ENCODE measurements at regions not wholly inside any gene's neighbourhood (a gene's known extent, or its start where the extent isn't known, plus 50 kb on each side); places are given as distances from the start of the nearest gene placed in this dataset.

DNA sequence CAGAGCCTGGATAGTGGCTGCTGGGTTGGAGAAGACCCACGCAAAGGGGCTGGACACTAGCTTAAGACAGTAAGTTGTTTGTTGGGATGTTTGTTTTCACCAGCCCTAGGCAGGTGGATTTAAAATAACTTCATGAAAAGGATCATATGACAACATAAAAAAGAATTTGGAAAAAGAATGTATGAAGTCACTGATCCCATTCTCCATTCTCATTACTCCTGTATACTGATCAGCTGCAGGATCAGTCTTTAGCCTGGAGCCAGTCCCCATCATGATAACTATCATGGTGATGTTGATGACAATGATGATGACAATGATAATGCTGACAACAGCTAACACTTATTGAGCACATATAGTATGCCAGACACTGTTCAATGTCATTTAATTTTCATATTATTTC is 92.1 kb upstream of the IFNE start:
- H3K27ac ChIP-seq, result no peak overlapping the region
- intact Hi-C loops (cut with DNase I; ENCODE audit: low total_unique reads), result no loop called here
- no peaks in the 10 kb centered on the region for H3K36me3 ChIP-seq
- no peak overlapping the region for H3K4me3 ChIP-seq
- H3K27me3 ChIP-seq, result no peaks in the 10 kb centered on the region
- no peaks in the 10 kb centered on the region for H3K9me3 ChIP-seq
- TF ChIP-seq, protein P1, sequence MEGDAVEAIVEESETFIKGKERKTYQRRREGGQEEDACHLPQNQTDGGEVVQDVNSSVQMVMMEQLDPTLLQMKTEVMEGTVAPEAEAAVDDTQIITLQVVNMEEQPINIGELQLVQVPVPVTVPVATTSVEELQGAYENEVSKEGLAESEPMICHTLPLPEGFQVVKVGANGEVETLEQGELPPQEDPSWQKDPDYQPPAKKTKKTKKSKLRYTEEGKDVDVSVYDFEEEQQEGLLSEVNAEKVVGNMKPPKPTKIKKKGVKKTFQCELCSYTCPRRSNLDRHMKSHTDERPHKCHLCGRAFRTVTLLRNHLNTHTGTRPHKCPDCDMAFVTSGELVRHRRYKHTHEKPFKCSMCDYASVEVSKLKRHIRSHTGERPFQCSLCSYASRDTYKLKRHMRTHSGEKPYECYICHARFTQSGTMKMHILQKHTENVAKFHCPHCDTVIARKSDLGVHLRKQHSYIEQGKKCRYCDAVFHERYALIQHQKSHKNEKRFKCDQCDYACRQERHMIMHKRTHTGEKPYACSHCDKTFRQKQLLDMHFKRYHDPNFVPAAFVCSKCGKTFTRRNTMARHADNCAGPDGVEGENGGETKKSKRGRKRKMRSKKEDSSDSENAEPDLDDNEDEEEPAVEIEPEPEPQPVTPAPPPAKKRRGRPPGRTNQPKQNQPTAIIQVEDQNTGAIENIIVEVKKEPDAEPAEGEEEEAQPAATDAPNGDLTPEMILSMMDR (IDR thresholded peaks at IDR 0.05), result no peak
- no peaks in the 10 kb centered on the region for H3K4me1 ChIP-seq
- DNase-seq, result no peak

DNA sequence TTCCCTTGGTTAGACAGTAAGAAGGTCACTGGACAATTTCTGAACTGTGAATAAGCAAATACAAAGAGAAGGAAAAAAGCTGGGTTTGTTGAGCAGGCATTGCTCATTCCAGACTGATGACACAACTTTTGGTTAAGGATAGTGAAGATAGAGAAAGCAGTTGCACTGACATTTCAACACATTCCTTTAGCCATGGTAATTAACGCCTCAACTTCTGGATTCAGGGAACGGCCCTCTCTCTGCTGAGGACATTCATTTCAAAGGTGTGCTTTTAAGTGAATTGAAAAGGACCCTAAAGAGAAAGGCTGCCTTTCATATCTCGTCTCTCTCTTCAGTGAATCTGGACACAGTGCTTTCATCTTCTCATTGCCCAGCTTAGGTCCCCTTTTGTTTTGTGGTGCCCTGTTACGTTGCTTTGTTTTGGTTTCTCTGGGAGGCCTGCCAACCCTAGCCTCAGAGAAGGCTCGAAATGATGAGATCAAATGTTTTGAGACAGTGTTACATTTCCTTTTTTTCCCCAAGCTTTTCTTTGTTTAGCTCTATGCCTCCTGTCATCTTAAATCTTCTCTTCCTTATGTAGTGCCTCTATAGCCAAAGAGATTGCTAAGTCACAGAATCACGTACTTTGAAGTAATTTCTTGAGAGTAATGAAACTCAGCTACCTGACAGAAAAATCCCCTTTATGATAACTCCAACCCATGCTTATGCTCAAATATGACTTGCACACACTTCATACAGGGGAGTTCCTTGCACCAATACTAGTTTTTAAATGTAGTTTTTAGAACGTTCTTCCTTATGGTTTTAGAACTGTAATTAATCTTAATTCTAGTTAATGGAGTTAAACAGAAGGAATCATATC is 94.4 kb upstream of the IFNE start:
- Histone ChIP-seq H3K4me3 (no peak overlapping the region), H3K36me3 (no peaks in the 10 kb centered on the region), H3K9me3 (no peaks in the 10 kb centered on the region), H3K4me1 (no peaks in the 10 kb centered on the region), H3K27ac (no peak overlapping the region), H3K27me3 (no peaks in the 10 kb centered on the region)
- intact Hi-C loops (cut with DNase I; ENCODE audit: low total_unique reads), result no loop called here
- no peak for DNase-seq
- TF ChIP-seq, protein P1 (IDR thresholded peaks at IDR 0.05), result no peak

DNA sequence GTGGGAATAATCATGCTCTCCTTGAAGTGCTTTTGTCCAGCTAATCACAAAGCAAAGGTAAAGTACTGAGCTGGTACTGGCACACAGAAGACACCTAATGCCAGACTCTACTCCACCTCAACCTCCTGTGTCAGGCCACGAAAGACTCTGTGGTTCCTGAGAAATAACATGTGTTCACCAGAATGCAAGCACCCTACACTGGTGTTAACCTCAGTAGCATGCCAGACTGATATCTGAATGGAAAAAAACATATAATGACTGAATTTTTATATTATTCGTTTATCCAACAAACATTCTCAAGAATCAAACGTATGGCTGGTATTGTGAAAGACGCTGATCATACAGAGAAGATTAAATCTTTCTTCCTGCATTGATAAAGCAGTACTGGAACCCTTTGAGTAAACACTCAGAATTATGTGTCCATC is 97.1 kb upstream of the IFNE start:
- H3K27ac ChIP-seq, result no peak overlapping the region
- no peaks in the 10 kb centered on the region for H3K4me1 ChIP-seq
- intact Hi-C loops (cut with DNase I; ENCODE audit: low total_unique reads), result no loop called here
- H3K9me3 ChIP-seq, result no peaks in the 10 kb centered on the region
- DNase-seq, result no peak
- TF ChIP-seq, protein P1 (IDR thresholded peaks at IDR 0.05), result no peak
- H3K36me3 ChIP-seq, result no peaks in the 10 kb centered on the region
- H3K27me3 ChIP-seq, result no peaks in the 10 kb centered on the region
- no peak overlapping the region for H3K4me3 ChIP-seq

DNA sequence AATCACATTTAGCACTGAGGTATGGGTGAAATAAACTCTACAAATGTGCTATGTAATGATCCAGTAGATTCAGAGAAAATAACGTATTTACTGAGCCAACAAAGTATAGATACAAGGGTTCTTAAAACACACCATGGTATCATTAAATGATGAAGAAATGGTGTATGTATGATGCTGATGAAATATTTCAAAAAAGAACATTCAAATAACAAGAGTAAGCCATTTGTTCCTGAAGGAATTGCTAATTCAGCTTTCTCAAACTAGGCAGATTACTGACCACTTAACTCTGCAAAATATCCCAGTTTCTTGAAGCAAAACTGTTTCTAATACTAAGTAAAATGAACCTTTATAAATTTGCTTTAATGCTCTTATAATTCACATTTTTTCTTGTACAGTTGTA is 97.6 kb upstream of the IFNE start:
- H3K4me1 ChIP-seq, result no peaks in the 10 kb centered on the region
- no peaks in the 10 kb centered on the region for H3K27me3 ChIP-seq
- no peak overlapping the region for H3K4me3 ChIP-seq
- H3K27ac ChIP-seq, result no peak overlapping the region
- TF ChIP-seq, protein P1 (IDR thresholded peaks at IDR 0.05), result no peak
- H3K9me3 ChIP-seq, result no peaks in the 10 kb centered on the region
- no peak for DNase-seq
- H3K36me3 ChIP-seq, result no peaks in the 10 kb centered on the region
- intact Hi-C loops (cut with DNase I; ENCODE audit: low total_unique reads), result no loop called here

DNA sequence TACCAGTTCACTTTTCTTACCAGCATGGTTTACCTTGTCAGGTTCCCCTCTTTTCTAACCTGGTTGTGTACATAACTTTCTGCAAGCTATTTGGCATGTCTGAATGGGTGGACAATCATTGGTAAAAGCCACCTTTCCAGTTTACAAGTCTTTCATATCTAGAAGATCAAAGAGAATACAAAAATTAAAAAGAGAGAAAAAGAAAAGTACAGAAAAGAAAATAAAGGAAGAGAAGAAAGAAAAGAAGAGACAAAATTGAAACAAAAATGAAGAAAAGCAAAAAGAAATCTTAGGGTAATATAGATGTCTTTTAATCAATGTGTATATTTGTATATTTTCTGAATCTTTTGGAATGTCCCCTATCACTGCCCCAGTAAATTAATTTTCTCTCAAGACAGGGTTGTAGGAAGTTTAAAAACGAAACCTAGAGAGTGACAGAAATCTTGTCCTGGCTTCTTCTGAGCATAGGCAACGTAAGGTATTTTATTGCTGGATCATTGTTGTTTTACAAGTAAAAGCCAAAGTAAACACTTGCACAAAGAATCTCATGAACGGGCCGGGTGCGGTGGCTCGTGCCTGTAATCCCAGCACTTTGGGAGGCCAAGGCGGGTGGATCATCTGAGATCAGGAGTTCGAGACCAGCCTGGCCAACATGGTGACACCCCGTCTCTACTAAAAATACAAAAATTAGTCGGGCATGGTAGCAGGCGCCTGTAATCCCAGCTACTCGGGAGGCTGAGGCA is 98.7 kb upstream of the IFNE start:
- no peak overlapping the region for H3K4me3 ChIP-seq
- H3K27me3 ChIP-seq, result no peaks in the 10 kb centered on the region
- no peaks in the 10 kb centered on the region for H3K36me3 ChIP-seq
- DNase-seq, result no peak
- H3K9me3 ChIP-seq, result no peaks in the 10 kb centered on the region
- no peak overlapping the region for H3K27ac ChIP-seq
- no peaks in the 10 kb centered on the region for H3K4me1 ChIP-seq
- TF ChIP-seq, protein P1 (IDR thresholded peaks at IDR 0.05), result no peak
- intact Hi-C loops (cut with DNase I; ENCODE audit: low total_unique reads), result no loop called here
